ENCODE measurements at regions not wholly inside any gene's neighbourhood (a gene's known extent, or its start where the extent isn't known, plus 50 kb on each side); places are given as distances from the start of the nearest gene placed in this dataset.
"Not testable (repeated sequence)": the region's sequence is repeated elsewhere in the genome, so short reads cannot be mapped to it uniquely, and the experiment has no call there.

GRCh38 chrX:40987413-40987812 lies 97.8 kb upstream of the USP9X start:
- H3K9me3 ChIP-seq (replicated peaks; ENCODE audit: control insufficient read depth, low read depth, low read length) = no peaks in the 10 kb centered on the region
- no peaks in the 10 kb centered on the region for H3K36me3 ChIP-seq (ENCODE audit: control insufficient read depth, insufficient read depth, low read length)
- 45% methylated on average over 2 of the region's 2 CpGs for WGBS (ENCODE audit: insufficient coverage)
- H3K4me3 ChIP-seq (ENCODE audit: low read length) = no peak overlapping the region
- DNase-seq = no peak
- H3K27me3 ChIP-seq (ENCODE audit: control insufficient read depth, insufficient read depth, low read length) = peaks cover 8% of the 10 kb centered on the region
- no peaks in the 10 kb centered on the region for H3K4me1 ChIP-seq (ENCODE audit: control insufficient read depth, insufficient read depth, low read length)
- no peak overlapping the region for H3K27ac ChIP-seq (ENCODE audit: low read length)

- H3K36me3 ChIP-seq (ENCODE audit: control insufficient read depth, insufficient read depth, low read length) = no peaks in the 10 kb centered on the region
- peaks cover 8% of the 10 kb centered on the region for H3K27me3 ChIP-seq (ENCODE audit: control insufficient read depth, insufficient read depth, low read length)
- no peak overlapping the region for H3K4me3 ChIP-seq (ENCODE audit: low read length)
- no peaks in the 10 kb centered on the region for H3K9me3 ChIP-seq (replicated peaks; ENCODE audit: control insufficient read depth, low read depth, low read length)
- no peak for DNase-seq
- H3K4me1 ChIP-seq (ENCODE audit: control insufficient read depth, insufficient read depth, low read length) = no peaks in the 10 kb centered on the region
- H3K27ac ChIP-seq (ENCODE audit: low read length) = no peak overlapping the region
- no CpG with 5 or more reads among the region's 3 CpGs for WGBS (ENCODE audit: insufficient coverage)
These were observed 97.1 kb upstream of the USP9X start for GRCh38 chrX:40988100-40988499.

- DNase-seq; H3K4me3 ChIP-seq (ENCODE audit: low read length); H3K36me3 ChIP-seq (ENCODE audit: control insufficient read depth, insufficient read depth, low read length); H3K9me3 ChIP-seq (replicated peaks; ENCODE audit: control insufficient read depth, low read depth, low read length); H3K27ac ChIP-seq (ENCODE audit: low read length); H3K4me1 ChIP-seq (ENCODE audit: control insufficient read depth, insufficient read depth, low read length): not testable (repeated sequence)
- H3K27me3 ChIP-seq (ENCODE audit: control insufficient read depth, insufficient read depth, low read length) = peaks cover 13% of the 10 kb centered on the region
- no CpG with 5 or more reads among the region's 2 CpGs for WGBS (ENCODE audit: insufficient coverage)
These were observed 91.8 kb upstream of the USP9X start for GRCh38 chrX:40993395-40993794.

- Histone ChIP-seq H3K4me3 (ENCODE audit: low read length) (no peak overlapping the region), H3K27ac (ENCODE audit: low read length) (no peak overlapping the region), H3K36me3 (ENCODE audit: control insufficient read depth, insufficient read depth, low read length) (no peaks in the 10 kb centered on the region), H3K9me3 (replicated peaks; ENCODE audit: control insufficient read depth, low read depth, low read length) (no peaks in the 10 kb centered on the region), H3K4me1 (ENCODE audit: control insufficient read depth, insufficient read depth, low read length) (peaks cover 7% of the 10 kb centered on the region), H3K27me3 (ENCODE audit: control insufficient read depth, insufficient read depth, low read length) (peaks cover 18% of the 10 kb centered on the region)
- no CpG with 5 or more reads among the region's 3 CpGs for WGBS (ENCODE audit: insufficient coverage)
- DNase-seq = peak; percentile 93
These were observed 88.2 kb upstream of the USP9X start for GRCh38 chrX:40996886-40997530.

- H3K27ac ChIP-seq (ENCODE audit: low read length) = no peak overlapping the region
- no peaks in the 10 kb centered on the region for H3K9me3 ChIP-seq (replicated peaks; ENCODE audit: control insufficient read depth, low read depth, low read length)
- 84% methylated on average over 2 of the region's 5 CpGs for WGBS (ENCODE audit: insufficient coverage)
These were observed 87.1 kb upstream of the USP9X start for GRCh38 chrX:40998123-40998522.

GRCh38 chrX:41001327-41001726 lies 83.9 kb upstream of the USP9X start:
- no peak overlapping the region for H3K27ac ChIP-seq (ENCODE audit: low read length)
- no peaks in the 10 kb centered on the region for H3K36me3 ChIP-seq (ENCODE audit: control insufficient read depth, insufficient read depth, low read length)
- H3K27me3 ChIP-seq (ENCODE audit: control insufficient read depth, insufficient read depth, low read length) = peaks cover 27% of the 10 kb centered on the region
- no peak overlapping the region for H3K4me3 ChIP-seq (ENCODE audit: low read length)
- peaks cover 7% of the 10 kb centered on the region for H3K4me1 ChIP-seq (ENCODE audit: control insufficient read depth, insufficient read depth, low read length)
- H3K9me3 ChIP-seq (replicated peaks; ENCODE audit: control insufficient read depth, low read depth, low read length) = no peaks in the 10 kb centered on the region
- DNase-seq = no peak

More at GRCh38 chrX:40998123-40998522, 87.1 kb upstream of the USP9X start:
- no peak for DNase-seq
- Histone ChIP-seq H3K27me3 (ENCODE audit: control insufficient read depth, insufficient read depth, low read length) (peaks cover 21% of the 10 kb centered on the region), H3K4me3 (ENCODE audit: low read length) (no peak overlapping the region), H3K4me1 (ENCODE audit: control insufficient read depth, insufficient read depth, low read length) (peaks cover 7% of the 10 kb centered on the region), H3K36me3 (ENCODE audit: control insufficient read depth, insufficient read depth, low read length) (no peaks in the 10 kb centered on the region)

GRCh38 chrX:41002026-41002425 lies 83.2 kb upstream of the USP9X start:
- Histone ChIP-seq H3K4me3 (ENCODE audit: low read length) (no peak overlapping the region), H3K27me3 (ENCODE audit: control insufficient read depth, insufficient read depth, low read length) (peaks cover 25% of the 10 kb centered on the region), H3K27ac (ENCODE audit: low read length) (no peak overlapping the region), H3K36me3 (ENCODE audit: control insufficient read depth, insufficient read depth, low read length) (no peaks in the 10 kb centered on the region), H3K9me3 (replicated peaks; ENCODE audit: control insufficient read depth, low read depth, low read length) (no peaks in the 10 kb centered on the region), H3K4me1 (ENCODE audit: control insufficient read depth, insufficient read depth, low read length) (peaks cover 4% of the 10 kb centered on the region)
- DNase-seq = no peak
- 71% methylated on average over 5 of the region's 6 CpGs for WGBS (ENCODE audit: insufficient coverage)

- Histone ChIP-seq H3K27ac (ENCODE audit: low read length) (no peak overlapping the region), H3K36me3 (ENCODE audit: control insufficient read depth, insufficient read depth, low read length) (no peaks in the 10 kb centered on the region), H3K4me3 (ENCODE audit: low read length) (no peak overlapping the region), H3K4me1 (ENCODE audit: control insufficient read depth, insufficient read depth, low read length) (no peaks in the 10 kb centered on the region), H3K27me3 (ENCODE audit: control insufficient read depth, insufficient read depth, low read length) (peaks cover 33% of the 10 kb centered on the region), H3K9me3 (replicated peaks; ENCODE audit: control insufficient read depth, low read depth, low read length) (no peaks in the 10 kb centered on the region)
- WGBS (ENCODE audit: insufficient coverage) = 83% methylated on average over 1 of the region's 3 CpGs
- no peak for DNase-seq
These were observed 81.6 kb upstream of the USP9X start for GRCh38 chrX:41003506-41004270.

- no peaks in the 10 kb centered on the region for H3K36me3 ChIP-seq (ENCODE audit: control insufficient read depth, insufficient read depth, low read length)
- H3K4me3 ChIP-seq (ENCODE audit: low read length) = no peak overlapping the region
- WGBS (ENCODE audit: insufficient coverage) = 39% methylated on average over 3 of the region's 3 CpGs
- H3K4me1 ChIP-seq (ENCODE audit: control insufficient read depth, insufficient read depth, low read length) = peaks cover 6% of the 10 kb centered on the region
- H3K9me3 ChIP-seq (replicated peaks; ENCODE audit: control insufficient read depth, low read depth, low read length) = no peaks in the 10 kb centered on the region
- H3K27ac ChIP-seq (ENCODE audit: low read length) = no peak overlapping the region
- peaks cover 40% of the 10 kb centered on the region for H3K27me3 ChIP-seq (ENCODE audit: control insufficient read depth, insufficient read depth, low read length)
- peak; percentile 30 for DNase-seq
These were observed 79.7 kb upstream of the USP9X start for GRCh38 chrX:41005445-41005992.
